ENCODE measurements at regions not wholly inside any gene's neighbourhood (a gene's known extent, or its start where the extent isn't known, plus 50 kb on each side); places are given as distances from the start of the nearest gene placed in this dataset.

DNA sequence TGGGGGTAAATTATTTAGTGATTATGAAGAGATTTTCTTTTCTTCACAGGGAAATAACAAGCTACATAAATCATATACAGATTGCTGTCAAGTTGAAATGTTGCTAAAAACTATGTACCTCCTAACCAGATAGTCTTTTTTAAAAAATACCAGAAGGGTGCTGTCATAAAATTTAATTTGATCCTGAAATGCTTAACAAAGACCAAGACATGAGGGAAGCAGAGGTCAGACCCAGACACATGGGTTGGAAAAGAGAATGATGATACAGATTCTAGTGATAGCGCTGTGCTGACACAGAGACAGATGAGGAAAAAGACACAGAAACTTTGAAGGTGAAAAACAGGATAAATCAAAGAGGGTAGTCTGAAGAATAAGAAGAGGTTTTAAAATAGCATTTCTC, 573.1 kb downstream of the HACE1 start (continued):
- TF ChIP-seq, protein P1, sequence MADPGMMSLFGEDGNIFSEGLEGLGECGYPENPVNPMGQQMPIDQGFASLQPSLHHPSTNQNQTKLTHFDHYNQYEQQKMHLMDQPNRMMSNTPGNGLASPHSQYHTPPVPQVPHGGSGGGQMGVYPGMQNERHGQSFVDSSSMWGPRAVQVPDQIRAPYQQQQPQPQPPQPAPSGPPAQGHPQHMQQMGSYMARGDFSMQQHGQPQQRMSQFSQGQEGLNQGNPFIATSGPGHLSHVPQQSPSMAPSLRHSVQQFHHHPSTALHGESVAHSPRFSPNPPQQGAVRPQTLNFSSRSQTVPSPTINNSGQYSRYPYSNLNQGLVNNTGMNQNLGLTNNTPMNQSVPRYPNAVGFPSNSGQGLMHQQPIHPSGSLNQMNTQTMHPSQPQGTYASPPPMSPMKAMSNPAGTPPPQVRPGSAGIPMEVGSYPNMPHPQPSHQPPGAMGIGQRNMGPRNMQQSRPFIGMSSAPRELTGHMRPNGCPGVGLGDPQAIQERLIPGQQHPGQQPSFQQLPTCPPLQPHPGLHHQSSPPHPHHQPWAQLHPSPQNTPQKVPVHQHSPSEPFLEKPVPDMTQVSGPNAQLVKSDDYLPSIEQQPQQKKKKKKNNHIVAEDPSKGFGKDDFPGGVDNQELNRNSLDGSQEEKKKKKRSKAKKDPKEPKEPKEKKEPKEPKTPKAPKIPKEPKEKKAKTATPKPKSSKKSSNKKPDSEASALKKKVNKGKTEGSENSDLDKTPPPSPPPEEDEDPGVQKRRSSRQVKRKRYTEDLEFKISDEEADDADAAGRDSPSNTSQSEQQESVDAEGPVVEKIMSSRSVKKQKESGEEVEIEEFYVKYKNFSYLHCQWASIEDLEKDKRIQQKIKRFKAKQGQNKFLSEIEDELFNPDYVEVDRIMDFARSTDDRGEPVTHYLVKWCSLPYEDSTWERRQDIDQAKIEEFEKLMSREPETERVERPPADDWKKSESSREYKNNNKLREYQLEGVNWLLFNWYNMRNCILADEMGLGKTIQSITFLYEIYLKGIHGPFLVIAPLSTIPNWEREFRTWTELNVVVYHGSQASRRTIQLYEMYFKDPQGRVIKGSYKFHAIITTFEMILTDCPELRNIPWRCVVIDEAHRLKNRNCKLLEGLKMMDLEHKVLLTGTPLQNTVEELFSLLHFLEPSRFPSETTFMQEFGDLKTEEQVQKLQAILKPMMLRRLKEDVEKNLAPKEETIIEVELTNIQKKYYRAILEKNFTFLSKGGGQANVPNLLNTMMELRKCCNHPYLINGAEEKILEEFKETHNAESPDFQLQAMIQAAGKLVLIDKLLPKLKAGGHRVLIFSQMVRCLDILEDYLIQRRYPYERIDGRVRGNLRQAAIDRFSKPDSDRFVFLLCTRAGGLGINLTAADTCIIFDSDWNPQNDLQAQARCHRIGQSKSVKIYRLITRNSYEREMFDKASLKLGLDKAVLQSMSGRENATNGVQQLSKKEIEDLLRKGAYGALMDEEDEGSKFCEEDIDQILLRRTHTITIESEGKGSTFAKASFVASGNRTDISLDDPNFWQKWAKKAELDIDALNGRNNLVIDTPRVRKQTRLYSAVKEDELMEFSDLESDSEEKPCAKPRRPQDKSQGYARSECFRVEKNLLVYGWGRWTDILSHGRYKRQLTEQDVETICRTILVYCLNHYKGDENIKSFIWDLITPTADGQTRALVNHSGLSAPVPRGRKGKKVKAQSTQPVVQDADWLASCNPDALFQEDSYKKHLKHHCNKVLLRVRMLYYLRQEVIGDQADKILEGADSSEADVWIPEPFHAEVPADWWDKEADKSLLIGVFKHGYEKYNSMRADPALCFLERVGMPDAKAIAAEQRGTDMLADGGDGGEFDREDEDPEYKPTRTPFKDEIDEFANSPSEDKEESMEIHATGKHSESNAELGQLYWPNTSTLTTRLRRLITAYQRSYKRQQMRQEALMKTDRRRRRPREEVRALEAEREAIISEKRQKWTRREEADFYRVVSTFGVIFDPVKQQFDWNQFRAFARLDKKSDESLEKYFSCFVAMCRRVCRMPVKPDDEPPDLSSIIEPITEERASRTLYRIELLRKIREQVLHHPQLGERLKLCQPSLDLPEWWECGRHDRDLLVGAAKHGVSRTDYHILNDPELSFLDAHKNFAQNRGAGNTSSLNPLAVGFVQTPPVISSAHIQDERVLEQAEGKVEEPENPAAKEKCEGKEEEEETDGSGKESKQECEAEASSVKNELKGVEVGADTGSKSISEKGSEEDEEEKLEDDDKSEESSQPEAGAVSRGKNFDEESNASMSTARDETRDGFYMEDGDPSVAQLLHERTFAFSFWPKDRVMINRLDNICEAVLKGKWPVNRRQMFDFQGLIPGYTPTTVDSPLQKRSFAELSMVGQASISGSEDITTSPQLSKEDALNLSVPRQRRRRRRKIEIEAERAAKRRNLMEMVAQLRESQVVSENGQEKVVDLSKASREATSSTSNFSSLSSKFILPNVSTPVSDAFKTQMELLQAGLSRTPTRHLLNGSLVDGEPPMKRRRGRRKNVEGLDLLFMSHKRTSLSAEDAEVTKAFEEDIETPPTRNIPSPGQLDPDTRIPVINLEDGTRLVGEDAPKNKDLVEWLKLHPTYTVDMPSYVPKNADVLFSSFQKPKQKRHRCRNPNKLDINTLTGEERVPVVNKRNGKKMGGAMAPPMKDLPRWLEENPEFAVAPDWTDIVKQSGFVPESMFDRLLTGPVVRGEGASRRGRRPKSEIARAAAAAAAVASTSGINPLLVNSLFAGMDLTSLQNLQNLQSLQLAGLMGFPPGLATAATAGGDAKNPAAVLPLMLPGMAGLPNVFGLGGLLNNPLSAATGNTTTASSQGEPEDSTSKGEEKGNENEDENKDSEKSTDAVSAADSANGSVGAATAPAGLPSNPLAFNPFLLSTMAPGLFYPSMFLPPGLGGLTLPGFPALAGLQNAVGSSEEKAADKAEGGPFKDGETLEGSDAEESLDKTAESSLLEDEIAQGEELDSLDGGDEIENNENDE (IDR thresholded peaks at IDR 0.05; ENCODE audit: insufficient replicate concordance, low read length) = no peak
- TF ChIP-seq JUND (IDR thresholded peaks at IDR 0.05; ENCODE audit: low read length) = no peak
- TF ChIP-seq, protein P2, sequence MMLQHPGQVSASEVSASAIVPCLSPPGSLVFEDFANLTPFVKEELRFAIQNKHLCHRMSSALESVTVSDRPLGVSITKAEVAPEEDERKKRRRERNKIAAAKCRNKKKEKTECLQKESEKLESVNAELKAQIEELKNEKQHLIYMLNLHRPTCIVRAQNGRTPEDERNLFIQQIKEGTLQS (IDR thresholded peaks at IDR 0.05; ENCODE audit: insufficient read depth, low read depth, low read length) = no peak
- TF ChIP-seq POLR2A (IDR thresholded peaks at IDR 0.05; ENCODE audit: control extremely low read depth in 1 of 2, low read depth in 2 of 2, low read length in 2 of 2) = no peak
- no peak for TF ChIP-seq TAF1 (IDR thresholded peaks at IDR 0.05; ENCODE audit: low read depth, low read length)
- no peak for TF ChIP-seq CBX8 (IDR thresholded peaks at IDR 0.05; ENCODE audit: borderline replicate concordance, low read depth, low read length)
- no peak for TF ChIP-seq RBBP5 (IDR thresholded peaks at IDR 0.05; ENCODE audit: borderline replicate concordance, low read depth, low read length)
- TF ChIP-seq SIX5 (IDR thresholded peaks at IDR 0.05; ENCODE audit: low read depth, low read length) = no peak
- no peak for TF ChIP-seq GTF2F1 (IDR thresholded peaks at IDR 0.05; ENCODE audit: borderline replicate concordance, low read depth, low read length)
- no peak for TF ChIP-seq USF2 (IDR thresholded peaks at IDR 0.05; ENCODE audit: low read length)

Measured in H1 (cell line).